ENCODE measurements at regions not wholly inside any gene's neighbourhood (a gene's known extent, or its start where the extent isn't known, plus 50 kb on each side); places are given as distances from the start of the nearest gene placed in this dataset.

GRCh38 chr14:38752750-38753149 lies 350.3 kb downstream of the SEC23A start:
- Histone ChIP-seq H4K20me1 (ENCODE audit: insufficient read depth, low read length) (no peaks in the 10 kb centered on the region), H3K4me3 (ENCODE audit: low read length) (no peak overlapping the region), H3K27me3 (ENCODE audit: low read depth, low read length) (no peaks in the 10 kb centered on the region), H2AFZ (ENCODE audit: low read depth, low read length) (no peak overlapping the region), H3K36me3 (replicated peaks; ENCODE audit: low read depth, low read length) (no peaks in the 10 kb centered on the region), H3K27ac (ENCODE audit: low read length) (no peak overlapping the region), H3K9ac (ENCODE audit: low read length) (no peak overlapping the region), H3K4me2 (ENCODE audit: low read length) (no peak overlapping the region), H3K9me3 (ENCODE audit: insufficient read depth, low read length) (no peaks in the 10 kb centered on the region), H3K4me1 (ENCODE audit: low read length) (no peaks in the 10 kb centered on the region), H3K79me2 (ENCODE audit: low read length) (no peaks in the 10 kb centered on the region)
- TF ChIP-seq, protein P1, sequence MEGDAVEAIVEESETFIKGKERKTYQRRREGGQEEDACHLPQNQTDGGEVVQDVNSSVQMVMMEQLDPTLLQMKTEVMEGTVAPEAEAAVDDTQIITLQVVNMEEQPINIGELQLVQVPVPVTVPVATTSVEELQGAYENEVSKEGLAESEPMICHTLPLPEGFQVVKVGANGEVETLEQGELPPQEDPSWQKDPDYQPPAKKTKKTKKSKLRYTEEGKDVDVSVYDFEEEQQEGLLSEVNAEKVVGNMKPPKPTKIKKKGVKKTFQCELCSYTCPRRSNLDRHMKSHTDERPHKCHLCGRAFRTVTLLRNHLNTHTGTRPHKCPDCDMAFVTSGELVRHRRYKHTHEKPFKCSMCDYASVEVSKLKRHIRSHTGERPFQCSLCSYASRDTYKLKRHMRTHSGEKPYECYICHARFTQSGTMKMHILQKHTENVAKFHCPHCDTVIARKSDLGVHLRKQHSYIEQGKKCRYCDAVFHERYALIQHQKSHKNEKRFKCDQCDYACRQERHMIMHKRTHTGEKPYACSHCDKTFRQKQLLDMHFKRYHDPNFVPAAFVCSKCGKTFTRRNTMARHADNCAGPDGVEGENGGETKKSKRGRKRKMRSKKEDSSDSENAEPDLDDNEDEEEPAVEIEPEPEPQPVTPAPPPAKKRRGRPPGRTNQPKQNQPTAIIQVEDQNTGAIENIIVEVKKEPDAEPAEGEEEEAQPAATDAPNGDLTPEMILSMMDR (IDR thresholded peaks at IDR 0.05; ENCODE audit: low read depth, low read length): no peak
- TF ChIP-seq EZH2phosphoT487 (IDR thresholded peaks at IDR 0.05; ENCODE audit: low read depth): no peak

GRCh38 chr14:38752341-38752740 lies 350.7 kb downstream of the SEC23A start:
- H4K20me1 ChIP-seq (ENCODE audit: insufficient read depth, low read length): no peaks in the 10 kb centered on the region
- TF ChIP-seq EZH2phosphoT487 (IDR thresholded peaks at IDR 0.05; ENCODE audit: low read depth): no peak
- TF ChIP-seq, protein P1 (IDR thresholded peaks at IDR 0.05; ENCODE audit: low read depth, low read length): no peak
- no peaks in the 10 kb centered on the region for H3K36me3 ChIP-seq (replicated peaks; ENCODE audit: low read depth, low read length)
- H3K27ac ChIP-seq (ENCODE audit: low read length): no peak overlapping the region
- H3K27me3 ChIP-seq (ENCODE audit: low read depth, low read length): no peaks in the 10 kb centered on the region
- H3K4me2 ChIP-seq (ENCODE audit: low read length): no peak overlapping the region
- H3K4me3 ChIP-seq (ENCODE audit: low read length): no peak overlapping the region
- no peak overlapping the region for H3K9ac ChIP-seq (ENCODE audit: low read length)
- H2AFZ ChIP-seq (ENCODE audit: low read depth, low read length): no peak overlapping the region
- no peaks in the 10 kb centered on the region for H3K9me3 ChIP-seq (ENCODE audit: insufficient read depth, low read length)
- no peaks in the 10 kb centered on the region for H3K79me2 ChIP-seq (ENCODE audit: low read length)
- H3K4me1 ChIP-seq (ENCODE audit: low read length): no peaks in the 10 kb centered on the region

DNA sequence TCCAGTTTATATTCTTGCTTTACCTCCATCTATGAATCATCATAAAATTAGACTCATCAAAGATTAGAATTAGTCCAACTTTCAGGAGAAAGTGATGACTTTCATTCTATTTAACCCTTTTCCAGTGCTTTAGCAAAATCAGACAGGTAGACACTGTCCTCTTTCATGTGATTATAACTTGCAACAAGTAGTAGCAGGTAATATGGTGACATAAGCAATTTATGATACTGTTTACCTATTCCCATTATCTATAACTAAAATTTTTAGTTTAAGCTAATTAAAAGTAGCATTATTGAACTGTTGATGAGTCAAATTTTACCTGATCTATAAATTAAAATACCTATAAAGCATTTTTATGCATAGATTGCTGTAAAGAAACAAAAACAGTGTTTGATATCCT lies 351.6 kb downstream of the SEC23A start:
- Histone ChIP-seq H2AFZ (ENCODE audit: low read depth, low read length) (no peak overlapping the region), H3K4me3 (ENCODE audit: low read length) (no peak overlapping the region), H3K27me3 (ENCODE audit: low read depth, low read length) (no peaks in the 10 kb centered on the region), H3K4me1 (ENCODE audit: low read length) (no peaks in the 10 kb centered on the region), H4K20me1 (ENCODE audit: insufficient read depth, low read length) (no peaks in the 10 kb centered on the region), H3K9ac (ENCODE audit: low read length) (no peak overlapping the region), H3K27ac (ENCODE audit: low read length) (no peak overlapping the region), H3K4me2 (ENCODE audit: low read length) (no peak overlapping the region), H3K9me3 (ENCODE audit: insufficient read depth, low read length) (no peaks in the 10 kb centered on the region), H3K36me3 (replicated peaks; ENCODE audit: low read depth, low read length) (no peaks in the 10 kb centered on the region), H3K79me2 (ENCODE audit: low read length) (no peaks in the 10 kb centered on the region)
- TF ChIP-seq EZH2phosphoT487 (IDR thresholded peaks at IDR 0.05; ENCODE audit: low read depth): no peak
- TF ChIP-seq, protein P1 (IDR thresholded peaks at IDR 0.05; ENCODE audit: low read depth, low read length): no peak

- H3K27ac ChIP-seq (ENCODE audit: low read length): no peak overlapping the region
- no peaks in the 10 kb centered on the region for H3K9me3 ChIP-seq (ENCODE audit: insufficient read depth, low read length)
- no peak overlapping the region for H3K4me2 ChIP-seq (ENCODE audit: low read length)
- H3K36me3 ChIP-seq (replicated peaks; ENCODE audit: low read depth, low read length): no peaks in the 10 kb centered on the region
- H3K27me3 ChIP-seq (ENCODE audit: low read depth, low read length): no peaks in the 10 kb centered on the region
- no peaks in the 10 kb centered on the region for H4K20me1 ChIP-seq (ENCODE audit: insufficient read depth, low read length)
- H3K4me3 ChIP-seq (ENCODE audit: low read length): no peak overlapping the region
- no peak overlapping the region for H3K9ac ChIP-seq (ENCODE audit: low read length)
- no peaks in the 10 kb centered on the region for H3K79me2 ChIP-seq (ENCODE audit: low read length)
- no peak overlapping the region for H2AFZ ChIP-seq (ENCODE audit: low read depth, low read length)
- H3K4me1 ChIP-seq (ENCODE audit: low read length): no peaks in the 10 kb centered on the region
- TF ChIP-seq EZH2phosphoT487 (IDR thresholded peaks at IDR 0.05; ENCODE audit: low read depth): no peak
- TF ChIP-seq, protein P1 (IDR thresholded peaks at IDR 0.05; ENCODE audit: low read depth, low read length): no peak
These were observed 353.1 kb downstream of the SEC23A start for GRCh38 chr14:38749936-38750335.

Measured in OCI-LY3 (cell line).